ENCODE measurements at regions not wholly inside any gene's neighbourhood (a gene's known extent, or its start where the extent isn't known, plus 50 kb on each side); places are given as distances from the start of the nearest gene placed in this dataset.
"Not testable (repeated sequence)": the region's sequence is repeated elsewhere in the genome, so short reads cannot be mapped to it uniquely, and the experiment has no call there.

- Histone ChIP-seq H3K4me1 (replicated peaks in 1 of 2) (peaks cover 5 to 8% of the 10 kb centered on the region in 2 donors), H3K4me3 (no peak overlapping the region), H3K27ac (no peak overlapping the region)
- 0 to 100% (median 87%) methylated on average over 1 to 4 of the region's 4 CpGs; no CpG with 5 or more reads in 3 of the 10 experiments for whole genome bisulfite sequencing, 10 experiments
- no peak for ATAC-seq (replicated peaks in 6 of 8)
- in situ Hi-C loops (cut with MboI; ENCODE audit: low pct_unique_long_range_greater_than_20kb in 2 of 9, low sequenced_read_pairs in 9 of 9, unreplicated experiment in 9 of 9) = no loop called here
Observed at GRCh38 chr16:5220705-5221104, 123.1 kb upstream of the EEF2KMT start.

- ATAC-seq (replicated peaks in 6 of 8) = no peak
- Histone ChIP-seq H3K4me1 (replicated peaks in 1 of 2) (peaks cover 14 to 17% of the 10 kb centered on the region in 2 donors), H3K27ac (no peak overlapping the region), H3K4me3 (no peak overlapping the region)
- in situ Hi-C loops (cut with MboI; ENCODE audit: low pct_unique_long_range_greater_than_20kb in 2 of 9, low sequenced_read_pairs in 9 of 9, unreplicated experiment in 9 of 9) = no loop called here
- 0 to 88% (median 35%) methylated on average over 1 to 3 of the region's 4 CpGs; no CpG with 5 or more reads in 2 of the 10 experiments for WGBS, 10 experiments
Observed at GRCh38 chr16:5216441-5217080, 119.0 kb upstream of the EEF2KMT start.

- no peak overlapping the region for H3K27ac ChIP-seq
- WGBS, 10 experiments = 0 to 67% (median 5%) methylated on average over 1 to 2 of the region's 2 CpGs; no CpG with 5 or more reads in 6 of the 10 experiments
- peaks cover 14 to 17% of the 10 kb centered on the region in 2 donors for H3K4me1 ChIP-seq (replicated peaks in 1 of 2)
- no peak overlapping the region for H3K4me3 ChIP-seq
- in situ Hi-C loops (cut with MboI; ENCODE audit: low pct_unique_long_range_greater_than_20kb in 2 of 9, low sequenced_read_pairs in 9 of 9, unreplicated experiment in 9 of 9) = no loop called here
- ATAC-seq (replicated peaks in 6 of 8) = peak in 5 of 8 experiments; percentile 32 to 61 (median 35)
Observed at GRCh38 chr16:5215901-5216300, 118.3 kb upstream of the EEF2KMT start.

- WGBS, 10 experiments = 0 to 100% (median 38%) methylated on average over 1 to 5 of the region's 7 CpGs; no CpG with 5 or more reads in 1 of the 10 experiments
- Histone ChIP-seq H3K27ac (no peak overlapping the region), H3K4me1 (replicated peaks in 1 of 2) (peaks cover 14 to 17% of the 10 kb centered on the region in 2 donors), H3K4me3 (no peak overlapping the region)
- in situ Hi-C loops (cut with MboI; ENCODE audit: low pct_unique_long_range_greater_than_20kb in 2 of 9, low sequenced_read_pairs in 9 of 9, unreplicated experiment in 9 of 9) = no loop called here
- no peak for ATAC-seq (replicated peaks in 6 of 8)
Observed at GRCh38 chr16:5214466-5214865, 116.9 kb upstream of the EEF2KMT start.

DNA sequence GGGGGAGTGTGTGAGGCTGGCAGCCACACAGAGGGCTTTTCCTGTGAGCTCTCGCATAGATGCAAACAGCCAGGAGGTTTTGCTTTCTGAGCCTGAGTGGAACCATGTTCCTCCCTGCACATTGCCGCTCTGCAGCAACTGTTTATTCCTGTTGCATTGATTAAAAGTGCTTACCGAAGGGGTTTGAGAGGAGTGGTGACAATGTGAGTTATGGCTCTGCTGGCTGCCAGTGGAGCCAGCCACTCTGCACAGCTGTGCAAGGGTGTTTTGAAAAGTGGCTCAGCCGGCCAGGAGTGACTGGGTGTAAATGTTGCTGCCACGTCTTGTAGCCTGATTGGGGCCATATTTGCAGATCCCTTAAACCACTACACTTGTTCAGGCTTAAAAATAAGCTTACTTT lies 114.9 kb upstream of the EEF2KMT start:
- in situ Hi-C loops (cut with MboI; ENCODE audit: low pct_unique_long_range_greater_than_20kb in 2 of 9, low sequenced_read_pairs in 9 of 9, unreplicated experiment in 9 of 9); H3K4me3 ChIP-seq: not testable (repeated sequence)
- peak in 5 of 8 experiments; percentile 21 to 99 (median 99) for ATAC-seq (replicated peaks in 6 of 8)
- 0 to 20% (median 0%) methylated on average over 1 to 2 of the region's 5 CpGs; no CpG with 5 or more reads in 5 of the 10 experiments for WGBS, 10 experiments
- H3K27ac ChIP-seq = peak overlapping the region; percentile 7 to 56
- H3K4me1 ChIP-seq (replicated peaks in 1 of 2) = peaks cover 14 to 17% of the 10 kb centered on the region in 2 donors

GRCh38 chr16:5207862-5208498 lies 110.4 kb upstream of the EEF2KMT start:
- H3K27ac ChIP-seq; H3K4me3 ChIP-seq; ATAC-seq (replicated peaks in 6 of 8); in situ Hi-C loops (cut with MboI; ENCODE audit: low pct_unique_long_range_greater_than_20kb in 2 of 9, low sequenced_read_pairs in 9 of 9, unreplicated experiment in 9 of 9): not testable (repeated sequence)
- WGBS, 10 experiments = 0 to 100% (median 80%) methylated on average over 1 of the region's 1 CpG; no CpG with 5 or more reads in 5 of the 10 experiments
- peaks cover 9 to 12% of the 10 kb centered on the region in 2 donors for H3K4me1 ChIP-seq (replicated peaks in 1 of 2)

GRCh38 chr16:5207001-5207523 lies 109.5 kb upstream of the EEF2KMT start:
- WGBS, 10 experiments = 68 to 86% (median 79%) methylated on average over 6 to 18 of the region's 26 CpGs; no CpG with 5 or more reads in 6 of the 10 experiments
- Histone ChIP-seq H3K4me1 (replicated peaks in 1 of 2) (peaks cover 1 to 3% of the 10 kb centered on the region in 2 donors), H3K27ac (no peak overlapping the region), H3K4me3 (no peak overlapping the region)
- in situ Hi-C loops (cut with MboI; ENCODE audit: low pct_unique_long_range_greater_than_20kb in 2 of 9, low sequenced_read_pairs in 9 of 9, unreplicated experiment in 9 of 9) = no loop called here
- ATAC-seq (replicated peaks in 6 of 8) = no peak

DNA sequence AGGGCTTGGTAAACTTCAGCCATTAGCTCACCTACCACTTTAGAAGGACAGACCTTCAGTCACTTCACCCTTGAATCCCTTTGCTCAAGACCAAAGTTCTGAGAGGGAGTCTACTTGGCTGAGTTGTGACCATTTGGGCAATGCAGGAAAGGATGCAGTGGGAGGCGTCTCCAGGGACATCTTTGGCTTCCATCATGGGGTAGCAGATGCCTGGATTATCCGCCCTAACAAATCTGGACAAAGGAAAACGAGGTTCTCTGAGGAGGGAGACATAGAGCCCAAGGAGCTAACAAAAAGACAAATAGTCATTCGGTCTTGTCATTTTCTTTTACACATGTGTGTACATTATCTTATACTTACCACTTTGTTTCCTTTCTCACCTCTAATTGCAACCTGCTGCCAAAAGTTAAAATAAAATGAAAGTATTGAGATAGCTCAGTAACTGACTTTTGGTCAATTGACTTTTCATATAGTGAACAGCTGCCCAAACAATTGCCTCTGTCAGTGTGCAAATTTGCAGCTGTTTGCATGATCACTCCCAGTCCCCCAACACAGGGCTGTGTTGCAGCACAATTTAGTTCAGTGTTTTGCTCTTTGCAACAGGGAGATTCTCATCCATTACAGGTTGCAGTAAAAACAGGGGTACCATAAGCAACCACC lies 108.9 kb upstream of the EEF2KMT start:
- no peaks in the 10 kb centered on the region for H3K4me1 ChIP-seq (replicated peaks in 1 of 2)
- ATAC-seq (replicated peaks in 6 of 8) = no peak
- in situ Hi-C loops (cut with MboI; ENCODE audit: low pct_unique_long_range_greater_than_20kb in 2 of 9, low sequenced_read_pairs in 9 of 9, unreplicated experiment in 9 of 9) = no loop called here
- no peak overlapping the region for H3K4me3 ChIP-seq
- 0 to 100% (median 30%) methylated on average over 1 to 4 of the region's 4 CpGs for WGBS, 10 experiments
- H3K27ac ChIP-seq = no peak overlapping the region

DNA sequence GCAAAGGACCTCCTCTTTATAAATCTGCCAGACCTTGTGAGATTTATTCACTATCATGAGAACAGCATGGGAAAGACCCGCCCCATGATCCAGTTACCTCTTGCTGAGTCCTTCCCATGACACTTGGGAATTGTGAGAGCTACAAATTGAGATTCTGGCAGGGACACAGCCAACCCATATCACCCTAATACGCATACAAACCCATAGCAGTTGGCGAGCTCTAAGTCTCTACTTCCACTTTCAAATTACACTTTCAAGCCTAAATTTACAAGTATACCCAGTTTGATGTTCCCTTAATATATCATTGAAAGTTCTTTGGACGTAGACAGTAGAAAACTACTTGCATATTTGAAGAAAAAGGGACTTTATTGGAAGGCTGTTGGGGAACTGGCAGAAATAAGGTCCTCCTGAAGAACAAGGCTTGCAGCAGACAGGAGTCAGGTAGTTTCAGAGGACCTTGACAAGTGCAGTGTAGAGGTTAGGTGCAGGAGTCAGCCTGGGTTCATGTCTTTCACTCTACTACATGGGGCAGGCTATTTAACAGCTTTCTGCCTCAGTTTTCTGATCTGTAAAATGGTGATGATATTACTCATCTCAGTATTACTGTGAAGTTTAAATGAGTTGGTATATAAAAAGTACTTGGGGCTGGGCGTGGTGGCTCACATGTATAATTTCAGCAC lies 107.9 kb upstream of the EEF2KMT start:
- in situ Hi-C loops (cut with MboI; ENCODE audit: low pct_unique_long_range_greater_than_20kb in 2 of 9, low sequenced_read_pairs in 9 of 9, unreplicated experiment in 9 of 9) = no loop called here
- 0 to 88% (median 27%) methylated on average over 1 to 5 of the region's 5 CpGs for WGBS, 10 experiments
- H3K4me1 ChIP-seq (replicated peaks in 1 of 2) = no peaks in the 10 kb centered on the region
- ATAC-seq (replicated peaks in 6 of 8) = no peak
- H3K4me3 ChIP-seq = no peak overlapping the region
- no peak overlapping the region for H3K27ac ChIP-seq

GRCh38 chr16:5203675-5204074 lies 106.1 kb upstream of the EEF2KMT start:
- H3K4me1 ChIP-seq (replicated peaks in 1 of 2); H3K4me3 ChIP-seq; ATAC-seq (replicated peaks in 6 of 8); H3K27ac ChIP-seq; in situ Hi-C loops (cut with MboI; ENCODE audit: low pct_unique_long_range_greater_than_20kb in 2 of 9, low sequenced_read_pairs in 9 of 9, unreplicated experiment in 9 of 9): not testable (repeated sequence)
- WGBS, 10 experiments = 100% methylated on average over 1 of the region's 14 CpGs; no CpG with 5 or more reads in 9 of the 10 experiments

GRCh38 chr16:5200123-5200522 lies 102.5 kb upstream of the EEF2KMT start:
- ATAC-seq (replicated peaks in 6 of 8) = peak in 1 of 8 experiments; percentile 36
- in situ Hi-C loops (cut with MboI; ENCODE audit: low pct_unique_long_range_greater_than_20kb in 2 of 9, low sequenced_read_pairs in 9 of 9, unreplicated experiment in 9 of 9) = no loop called here
- H3K4me1 ChIP-seq (replicated peaks in 1 of 2) = no peaks in the 10 kb centered on the region

DNA sequence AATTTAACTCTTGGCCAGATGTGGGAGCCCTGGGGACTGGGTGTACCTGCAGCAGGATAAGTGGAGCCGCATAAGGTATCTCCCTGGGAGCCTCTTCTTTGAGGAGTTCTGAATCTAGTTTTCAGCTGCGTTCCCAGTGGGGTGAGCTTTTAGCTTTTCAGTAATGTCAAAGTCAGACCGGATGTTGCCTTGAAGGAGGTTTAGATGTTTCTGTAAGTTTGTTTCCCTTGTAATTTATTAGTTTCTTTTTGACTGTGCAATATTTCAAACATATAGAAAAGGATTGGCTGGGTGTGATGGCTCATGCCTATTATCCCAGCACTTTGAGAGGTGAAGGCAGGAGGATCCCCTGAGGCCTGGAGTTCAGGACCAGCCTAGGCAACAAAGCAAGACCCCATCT lies 98.6 kb upstream of the EEF2KMT start:
- WGBS, 10 experiments = 0 to 76% (median 10%) methylated on average over 1 to 3 of the region's 3 CpGs; no CpG with 5 or more reads in 4 of the 10 experiments
- H3K4me1 ChIP-seq (replicated peaks in 1 of 2) = no peaks in the 10 kb centered on the region

More at GRCh38 chr16:5200123-5200522, 102.5 kb upstream of the EEF2KMT start:
- Histone ChIP-seq H3K4me3 (no peak overlapping the region), H3K27ac (no peak overlapping the region)

DNA sequence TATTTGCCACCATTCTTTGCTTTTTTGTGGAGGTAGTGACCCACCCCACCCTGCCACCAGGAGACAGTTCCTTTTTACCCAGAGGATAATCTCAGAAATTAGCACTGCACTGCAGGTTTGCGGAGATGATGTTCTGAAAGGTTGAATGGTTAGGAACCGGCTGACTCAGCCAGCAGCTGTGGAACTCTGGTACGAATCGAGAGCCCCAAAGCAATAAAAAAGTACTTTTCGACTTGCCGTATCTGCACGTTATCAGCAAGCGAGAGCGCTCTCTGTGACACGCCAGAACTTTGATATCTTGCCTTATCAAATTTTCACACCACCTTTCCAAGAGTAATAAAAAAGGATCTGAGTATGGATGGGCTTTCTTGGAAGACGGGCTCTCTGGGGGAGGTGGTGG lies 96.3 kb upstream of the EEF2KMT start:
- H3K4me1 ChIP-seq (replicated peaks in 1 of 2) = no peaks in the 10 kb centered on the region
- H3K27ac ChIP-seq = no peak overlapping the region
- H3K4me3 ChIP-seq = no peak overlapping the region
- in situ Hi-C loops (cut with MboI; ENCODE audit: low pct_unique_long_range_greater_than_20kb in 2 of 9, low sequenced_read_pairs in 9 of 9, unreplicated experiment in 9 of 9) = no loop called here
- ATAC-seq (replicated peaks in 6 of 8) = no peak
- 57 to 92% (median 82%) methylated on average over 3 to 9 of the region's 11 CpGs; no CpG with 5 or more reads in 4 of the 10 experiments for WGBS, 10 experiments

More for the DNA sequence above, 98.6 kb upstream of the EEF2KMT start:
- ATAC-seq (replicated peaks in 6 of 8) = no peak
- Histone ChIP-seq H3K4me3 (no peak overlapping the region), H3K27ac (no peak overlapping the region)
- in situ Hi-C loops (cut with MboI; ENCODE audit: low pct_unique_long_range_greater_than_20kb in 2 of 9, low sequenced_read_pairs in 9 of 9, unreplicated experiment in 9 of 9) = no loop called here

All from motor neuron (in vitro differentiated cells).